ENCODE measurements at regions not wholly inside any gene's neighbourhood (a gene's known extent, or its start where the extent isn't known, plus 50 kb on each side); places are given as distances from the start of the nearest gene placed in this dataset.

DNA sequence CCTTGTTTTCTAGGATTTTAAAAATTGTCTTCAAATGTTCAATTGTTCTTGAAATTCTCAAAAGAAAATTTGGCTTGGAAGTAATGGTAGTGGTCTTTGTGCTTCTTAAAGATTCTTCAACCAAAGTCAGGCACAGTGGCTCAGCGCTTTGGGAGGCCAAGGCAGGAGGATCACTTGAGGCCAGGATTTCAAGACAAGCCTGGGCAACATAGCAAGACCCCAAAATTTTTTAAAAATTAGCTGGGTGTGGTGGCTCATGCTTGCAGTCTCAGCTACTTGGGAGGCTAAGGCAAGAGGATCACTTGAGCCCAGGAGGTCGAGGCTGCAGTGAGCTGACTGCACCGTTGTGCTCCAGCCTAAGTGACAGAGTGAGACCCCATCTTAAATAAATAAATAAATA, 153.5 kb upstream of the ZNF507 start:
- TF ChIP-seq HNF4G (IDR thresholded peaks at IDR 0.05) (no peak), TAF1 (conservative IDR thresholded peaks at IDR 0.05) (no peak), RXRA (IDR thresholded peaks at IDR 0.05) (no peak), SP1 (IDR thresholded peaks at IDR 0.05) (no peak), EGR1 (IDR thresholded peaks at IDR 0.05; ENCODE audit: low read depth in 2 of 2) (no peak)
- TF ChIP-seq, protein P1, sequence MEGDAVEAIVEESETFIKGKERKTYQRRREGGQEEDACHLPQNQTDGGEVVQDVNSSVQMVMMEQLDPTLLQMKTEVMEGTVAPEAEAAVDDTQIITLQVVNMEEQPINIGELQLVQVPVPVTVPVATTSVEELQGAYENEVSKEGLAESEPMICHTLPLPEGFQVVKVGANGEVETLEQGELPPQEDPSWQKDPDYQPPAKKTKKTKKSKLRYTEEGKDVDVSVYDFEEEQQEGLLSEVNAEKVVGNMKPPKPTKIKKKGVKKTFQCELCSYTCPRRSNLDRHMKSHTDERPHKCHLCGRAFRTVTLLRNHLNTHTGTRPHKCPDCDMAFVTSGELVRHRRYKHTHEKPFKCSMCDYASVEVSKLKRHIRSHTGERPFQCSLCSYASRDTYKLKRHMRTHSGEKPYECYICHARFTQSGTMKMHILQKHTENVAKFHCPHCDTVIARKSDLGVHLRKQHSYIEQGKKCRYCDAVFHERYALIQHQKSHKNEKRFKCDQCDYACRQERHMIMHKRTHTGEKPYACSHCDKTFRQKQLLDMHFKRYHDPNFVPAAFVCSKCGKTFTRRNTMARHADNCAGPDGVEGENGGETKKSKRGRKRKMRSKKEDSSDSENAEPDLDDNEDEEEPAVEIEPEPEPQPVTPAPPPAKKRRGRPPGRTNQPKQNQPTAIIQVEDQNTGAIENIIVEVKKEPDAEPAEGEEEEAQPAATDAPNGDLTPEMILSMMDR (IDR thresholded peaks at IDR 0.05; ENCODE audit: low read depth, low read length, missing input control) = no peak
- TF ChIP-seq, protein P2, sequence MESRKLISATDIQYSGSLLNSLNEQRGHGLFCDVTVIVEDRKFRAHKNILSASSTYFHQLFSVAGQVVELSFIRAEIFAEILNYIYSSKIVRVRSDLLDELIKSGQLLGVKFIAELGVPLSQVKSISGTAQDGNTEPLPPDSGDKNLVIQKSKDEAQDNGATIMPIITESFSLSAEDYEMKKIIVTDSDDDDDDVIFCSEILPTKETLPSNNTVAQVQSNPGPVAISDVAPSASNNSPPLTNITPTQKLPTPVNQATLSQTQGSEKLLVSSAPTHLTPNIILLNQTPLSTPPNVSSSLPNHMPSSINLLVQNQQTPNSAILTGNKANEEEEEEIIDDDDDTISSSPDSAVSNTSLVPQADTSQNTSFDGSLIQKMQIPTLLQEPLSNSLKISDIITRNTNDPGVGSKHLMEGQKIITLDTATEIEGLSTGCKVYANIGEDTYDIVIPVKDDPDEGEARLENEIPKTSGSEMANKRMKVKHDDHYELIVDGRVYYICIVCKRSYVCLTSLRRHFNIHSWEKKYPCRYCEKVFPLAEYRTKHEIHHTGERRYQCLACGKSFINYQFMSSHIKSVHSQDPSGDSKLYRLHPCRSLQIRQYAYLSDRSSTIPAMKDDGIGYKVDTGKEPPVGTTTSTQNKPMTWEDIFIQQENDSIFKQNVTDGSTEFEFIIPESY (IDR thresholded peaks at IDR 0.05) = no peak
- TF ChIP-seq, protein P3, sequence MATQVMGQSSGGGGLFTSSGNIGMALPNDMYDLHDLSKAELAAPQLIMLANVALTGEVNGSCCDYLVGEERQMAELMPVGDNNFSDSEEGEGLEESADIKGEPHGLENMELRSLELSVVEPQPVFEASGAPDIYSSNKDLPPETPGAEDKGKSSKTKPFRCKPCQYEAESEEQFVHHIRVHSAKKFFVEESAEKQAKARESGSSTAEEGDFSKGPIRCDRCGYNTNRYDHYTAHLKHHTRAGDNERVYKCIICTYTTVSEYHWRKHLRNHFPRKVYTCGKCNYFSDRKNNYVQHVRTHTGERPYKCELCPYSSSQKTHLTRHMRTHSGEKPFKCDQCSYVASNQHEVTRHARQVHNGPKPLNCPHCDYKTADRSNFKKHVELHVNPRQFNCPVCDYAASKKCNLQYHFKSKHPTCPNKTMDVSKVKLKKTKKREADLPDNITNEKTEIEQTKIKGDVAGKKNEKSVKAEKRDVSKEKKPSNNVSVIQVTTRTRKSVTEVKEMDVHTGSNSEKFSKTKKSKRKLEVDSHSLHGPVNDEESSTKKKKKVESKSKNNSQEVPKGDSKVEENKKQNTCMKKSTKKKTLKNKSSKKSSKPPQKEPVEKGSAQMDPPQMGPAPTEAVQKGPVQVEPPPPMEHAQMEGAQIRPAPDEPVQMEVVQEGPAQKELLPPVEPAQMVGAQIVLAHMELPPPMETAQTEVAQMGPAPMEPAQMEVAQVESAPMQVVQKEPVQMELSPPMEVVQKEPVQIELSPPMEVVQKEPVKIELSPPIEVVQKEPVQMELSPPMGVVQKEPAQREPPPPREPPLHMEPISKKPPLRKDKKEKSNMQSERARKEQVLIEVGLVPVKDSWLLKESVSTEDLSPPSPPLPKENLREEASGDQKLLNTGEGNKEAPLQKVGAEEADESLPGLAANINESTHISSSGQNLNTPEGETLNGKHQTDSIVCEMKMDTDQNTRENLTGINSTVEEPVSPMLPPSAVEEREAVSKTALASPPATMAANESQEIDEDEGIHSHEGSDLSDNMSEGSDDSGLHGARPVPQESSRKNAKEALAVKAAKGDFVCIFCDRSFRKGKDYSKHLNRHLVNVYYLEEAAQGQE (IDR thresholded peaks at IDR 0.05) = no peak
